Thoracic aorta (tissue), 2 donors: ENCODE measurements at regions not wholly inside any gene's neighbourhood (a gene's known extent, or its start where the extent isn't known, plus 50 kb on each side); places are given as distances from the start of the nearest gene placed in this dataset.

ENCODE experiments used
- ATAC-seq: fragments of 150-250 bp; one replicate; pipeline ENCODE4 v1.8.0; 2017; ENCODE audit warnings: low read depth; ENCODE audit not compliant: insufficient number of reproducible peaks, low FRiP score
- DNase-seq: peaks from one replicate; pipeline ENCODE4 v3.0.0-alpha.2; 2020; ENCODE audit warnings: low spot score
- H3K27ac ChIP-seq, 2 donors: fragments of 200-600 bp; sonication (generic); 1 replicate in 1 of 2; 2 replicates in 1 of 2; pipeline ENCODE4 v1.5.1; 2016; ENCODE audit warnings: mild to moderate bottlenecking in 2 of 2, moderate library complexity in 2 of 2
- H3K27me3 ChIP-seq: fragments of 200-600 bp; sonication (generic); replicated peaks from 2 replicates; pipeline ENCODE4 v1.6.0; 2016; ENCODE audit warnings: mild to moderate bottlenecking; ENCODE audit not compliant: insufficient read depth
- H3K36me3 ChIP-seq: fragments of 200-600 bp; sonication (generic); one replicate; pipeline ENCODE4 v1.5.1; 2016
- H3K4me1 ChIP-seq, 2 donors: fragments of 200-600 bp; sonication (generic); 1 replicate in 1 of 2; 2 replicates in 1 of 2; pipeline versions ENCODE4 v1.5.1 to v1.6.0; 2016; ENCODE audit warnings: low read depth in 2 of 2, mild to moderate bottlenecking in 1 of 2; ENCODE audit not compliant: control insufficient read depth in 1 of 2
- H3K4me3 ChIP-seq: fragments of 200-600 bp; sonication (generic); 2 replicates; pipeline ENCODE4 v1.5.1; 2016; ENCODE audit warnings: mild to moderate bottlenecking
- H3K9me3 ChIP-seq: fragments of 200-600 bp; sonication (generic); 2 replicates; pipeline ENCODE4 v1.5.1; 2016
- CTCF ChIP-seq: fragments of 200-600 bp; sonication (generic); IDR thresholded peaks from one replicate; pipeline ENCODE4 v1.5.1; 2019; ENCODE audit warnings: antibody characterized with exemption

GRCh38 chr20:11008444-11009033 lies 334.7 kb upstream of the JAG1 start:
- TF ChIP-seq CTCF, result no peak
- Histone ChIP-seq H3K4me1 (peaks cover 5 to 10% of the 10 kb centered on the region in 2 donors), H3K9me3 (no peaks in the 10 kb centered on the region), H3K4me3 (no peak overlapping the region), H3K27ac (no peak overlapping the region), H3K36me3 (no peaks in the 10 kb centered on the region), H3K27me3 (no peaks in the 10 kb centered on the region)
- no peak for DNase-seq
- ATAC-seq, result no peak

GRCh38 chr20:11011653-11012052 lies 337.9 kb upstream of the JAG1 start:
- Histone ChIP-seq H3K27me3 (no peaks in the 10 kb centered on the region), H3K27ac (no peak overlapping the region), H3K9me3 (no peaks in the 10 kb centered on the region), H3K4me3 (no peak overlapping the region), H3K36me3 (no peaks in the 10 kb centered on the region), H3K4me1 (peaks cover 6 to 17% of the 10 kb centered on the region in 2 donors)
- no peak for TF ChIP-seq CTCF
- no peak for ATAC-seq
- no peak for DNase-seq

GRCh38 chr20:11012975-11013374 lies 339.2 kb upstream of the JAG1 start:
- TF ChIP-seq CTCF, result no peak
- Histone ChIP-seq H3K36me3 (no peaks in the 10 kb centered on the region), H3K27ac (peak overlapping the region in 1 of 2 donors; percentile 39)

GRCh38 chr20:11013801-11014200 lies 340.0 kb upstream of the JAG1 start:
- no peaks in the 10 kb centered on the region for H3K36me3 ChIP-seq
- H3K27ac ChIP-seq, result peak overlapping the region in 1 of 2 donors; percentile 25
- no peaks in the 10 kb centered on the region for H3K27me3 ChIP-seq
- no peak for TF ChIP-seq CTCF
- peaks cover 6 to 17% of the 10 kb centered on the region in 2 donors for H3K4me1 ChIP-seq
- ATAC-seq (no peak), DNase-seq (no peak)
- H3K9me3 ChIP-seq, result no peaks in the 10 kb centered on the region
- H3K4me3 ChIP-seq, result no peak overlapping the region

More at GRCh38 chr20:11012975-11013374, 339.2 kb upstream of the JAG1 start:
- peaks cover 6 to 17% of the 10 kb centered on the region in 2 donors for H3K4me1 ChIP-seq
- ATAC-seq (peak; percentile 71), DNase-seq (no peak)
- H3K4me3 ChIP-seq, result no peak overlapping the region
- H3K27me3 ChIP-seq, result no peaks in the 10 kb centered on the region
- no peaks in the 10 kb centered on the region for H3K9me3 ChIP-seq

GRCh38 chr20:11015440-11015839 lies 341.6 kb upstream of the JAG1 start:
- no peak for ATAC-seq

More at GRCh38 chr20:11015440-11015839, 341.6 kb upstream of the JAG1 start:
- Histone ChIP-seq H3K4me3 (no peak overlapping the region), H3K4me1 (peaks cover 6 to 17% of the 10 kb centered on the region in 2 donors), H3K27ac (no peak overlapping the region), H3K36me3 (no peaks in the 10 kb centered on the region), H3K27me3 (no peaks in the 10 kb centered on the region), H3K9me3 (no peaks in the 10 kb centered on the region)
- no peak for TF ChIP-seq CTCF
- no peak for DNase-seq
